HG03571 (cell line): ENCODE measurements at regions not wholly inside any gene's neighbourhood (a gene's known extent, or its start where the extent isn't known, plus 50 kb on each side); places are given as distances from the start of the nearest gene placed in this dataset.

Experiments used
- ATAC-seq: cut with Tn5 transposase; IDR thresholded peaks from one replicate; pipeline ENCODE4 v1.9.1; 2021; ENCODE audit not compliant: unreplicated experiment

- no peak for ATAC-seq
Measured at GRCh38 chr1:29868096-29868495, 631.8 kb downstream of the PTPRU start.

GRCh38 chr1:29865051-29865450, 628.7 kb downstream of the PTPRU start:
- no peak for ATAC-seq

GRCh38 chr1:29864431-29865022, 628.2 kb downstream of the PTPRU start:
- no peak for ATAC-seq

- no peak for ATAC-seq
Measured at GRCh38 chr1:29861922-29862321, 625.6 kb downstream of the PTPRU start.

- ATAC-seq, result no peak
Measured at GRCh38 chr1:29861446-29861845, 625.1 kb downstream of the PTPRU start.

GRCh38 chr1:29860681-29861080, 624.4 kb downstream of the PTPRU start:
- no peak for ATAC-seq

GRCh38 chr1:29860056-29860455, 623.7 kb downstream of the PTPRU start:
- ATAC-seq, result no peak

GRCh38 chr1:29859126-29859525, 622.8 kb downstream of the PTPRU start:
- ATAC-seq, result no peak

- no peak for ATAC-seq
Measured at GRCh38 chr1:29858646-29859045, 622.3 kb downstream of the PTPRU start.

GRCh38 chr1:29856340-29857114, 620.2 kb downstream of the PTPRU start:
- no peak for ATAC-seq

- ATAC-seq, result no peak
Measured at GRCh38 chr1:29855561-29856160, 619.3 kb downstream of the PTPRU start.

GRCh38 chr1:29854700-29855276, 618.5 kb downstream of the PTPRU start:
- ATAC-seq, result no peak

GRCh38 chr1:29853716-29854330, 617.5 kb downstream of the PTPRU start:
- no peak for ATAC-seq

- no peak for ATAC-seq
Measured at GRCh38 chr1:29852248-29852647, 615.9 kb downstream of the PTPRU start.

GRCh38 chr1:29851691-29852090, 615.4 kb downstream of the PTPRU start:
- no peak for ATAC-seq

GRCh38 chr1:29849991-29850757, 613.9 kb downstream of the PTPRU start:
- no peak for ATAC-seq

- ATAC-seq, result no peak
Measured at GRCh38 chr1:29849038-29849750, 612.9 kb downstream of the PTPRU start.

GRCh38 chr1:29845910-29846309, 609.6 kb downstream of the PTPRU start:
- no peak for ATAC-seq

- ATAC-seq, result no peak
Measured at GRCh38 chr1:29842130-29842529, 605.8 kb downstream of the PTPRU start.

GRCh38 chr1:29839726-29840125, 603.4 kb downstream of the PTPRU start:
- ATAC-seq, result no peak
